ENCODE measurements at regions not wholly inside any gene's neighbourhood (a gene's known extent, or its start where the extent isn't known, plus 50 kb on each side); places are given as distances from the start of the nearest gene placed in this dataset.

DNA sequence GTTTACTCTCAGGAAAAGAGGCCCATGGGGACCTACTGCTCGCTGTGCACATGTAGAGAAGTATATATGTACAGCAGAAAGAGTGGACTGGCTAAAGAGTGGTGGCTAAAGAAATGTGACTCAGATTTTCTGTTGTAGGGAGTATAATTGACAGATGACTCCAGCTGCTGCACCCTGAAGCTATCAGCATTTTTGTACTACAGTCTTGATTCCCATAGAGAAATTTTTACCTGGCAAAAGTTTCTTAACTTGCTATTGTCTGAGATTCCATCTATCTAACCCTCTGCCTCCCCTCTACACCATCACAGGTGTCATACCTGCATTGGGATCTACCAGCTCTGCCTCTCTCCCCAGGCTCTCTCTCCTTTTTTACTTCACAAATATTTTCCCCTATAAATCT lies 296.0 kb upstream of the KYNU start:
- TF ChIP-seq GABPA (IDR thresholded peaks at IDR 0.05; ENCODE audit: low read depth) (no peak), POLR2AphosphoS5 (IDR thresholded peaks at IDR 0.05; ENCODE audit: low read depth) (no peak)
- TF ChIP-seq, protein P1, sequence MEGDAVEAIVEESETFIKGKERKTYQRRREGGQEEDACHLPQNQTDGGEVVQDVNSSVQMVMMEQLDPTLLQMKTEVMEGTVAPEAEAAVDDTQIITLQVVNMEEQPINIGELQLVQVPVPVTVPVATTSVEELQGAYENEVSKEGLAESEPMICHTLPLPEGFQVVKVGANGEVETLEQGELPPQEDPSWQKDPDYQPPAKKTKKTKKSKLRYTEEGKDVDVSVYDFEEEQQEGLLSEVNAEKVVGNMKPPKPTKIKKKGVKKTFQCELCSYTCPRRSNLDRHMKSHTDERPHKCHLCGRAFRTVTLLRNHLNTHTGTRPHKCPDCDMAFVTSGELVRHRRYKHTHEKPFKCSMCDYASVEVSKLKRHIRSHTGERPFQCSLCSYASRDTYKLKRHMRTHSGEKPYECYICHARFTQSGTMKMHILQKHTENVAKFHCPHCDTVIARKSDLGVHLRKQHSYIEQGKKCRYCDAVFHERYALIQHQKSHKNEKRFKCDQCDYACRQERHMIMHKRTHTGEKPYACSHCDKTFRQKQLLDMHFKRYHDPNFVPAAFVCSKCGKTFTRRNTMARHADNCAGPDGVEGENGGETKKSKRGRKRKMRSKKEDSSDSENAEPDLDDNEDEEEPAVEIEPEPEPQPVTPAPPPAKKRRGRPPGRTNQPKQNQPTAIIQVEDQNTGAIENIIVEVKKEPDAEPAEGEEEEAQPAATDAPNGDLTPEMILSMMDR (IDR thresholded peaks at IDR 0.05; ENCODE audit: insufficient read depth, low read length) = no peak

All from HL-60 (cell line).